GM21447 (cell line): ENCODE measurements at regions not wholly inside any gene's neighbourhood (a gene's known extent, or its start where the extent isn't known, plus 50 kb on each side); places are given as distances from the start of the nearest gene placed in this dataset.
"Not testable (repeated sequence)": the region's sequence is repeated elsewhere in the genome, so short reads cannot be mapped to it uniquely, and the experiment has no call there.

ENCODE experiments used
- ATAC-seq: cut with Tn5 transposase; IDR thresholded peaks from one replicate; pipeline ENCODE4 v1.9.1; 2021; ENCODE audit not compliant: unreplicated experiment

DNA sequence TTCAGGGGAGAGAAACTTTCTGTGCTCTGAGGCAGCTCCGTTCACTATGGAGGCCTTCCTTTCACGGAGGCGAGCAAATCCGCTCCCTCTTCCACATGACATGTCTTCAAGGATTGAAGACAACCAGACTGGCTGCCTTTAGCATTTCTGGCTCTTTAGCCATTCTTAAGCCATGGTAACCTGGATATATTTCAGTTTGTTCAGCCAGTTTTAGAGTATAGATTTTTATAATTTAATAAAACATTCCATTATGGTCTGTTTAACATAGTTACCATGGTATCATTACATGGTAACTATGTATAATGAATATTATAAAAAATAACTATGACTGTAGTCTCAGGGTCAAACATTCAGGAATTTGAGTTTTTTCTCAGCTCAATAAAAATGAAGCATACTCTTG, 54.2 kb upstream of the NFIA start:
- ATAC-seq: no peak

DNA sequence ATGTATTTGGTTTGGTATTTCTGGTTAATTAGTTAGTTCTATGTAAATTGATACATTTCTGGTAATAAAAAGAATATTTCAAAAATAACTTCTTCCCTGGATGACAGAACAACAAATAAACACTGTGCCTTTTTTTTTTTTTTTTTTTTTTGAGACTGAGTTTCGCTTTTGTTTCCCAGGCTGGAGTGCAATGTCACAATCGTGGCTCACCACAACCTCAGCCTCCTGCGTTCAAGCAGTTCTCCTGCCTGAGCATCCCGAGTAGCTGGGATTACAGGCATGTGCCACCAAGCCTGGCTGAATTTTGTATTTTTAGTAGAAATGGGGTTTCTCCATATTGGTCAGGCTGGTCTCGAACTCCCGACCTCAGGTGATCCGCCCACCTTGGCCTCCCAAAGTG, 64.3 kb upstream of the NFIA start:
- ATAC-seq: not testable (repeated sequence)

DNA sequence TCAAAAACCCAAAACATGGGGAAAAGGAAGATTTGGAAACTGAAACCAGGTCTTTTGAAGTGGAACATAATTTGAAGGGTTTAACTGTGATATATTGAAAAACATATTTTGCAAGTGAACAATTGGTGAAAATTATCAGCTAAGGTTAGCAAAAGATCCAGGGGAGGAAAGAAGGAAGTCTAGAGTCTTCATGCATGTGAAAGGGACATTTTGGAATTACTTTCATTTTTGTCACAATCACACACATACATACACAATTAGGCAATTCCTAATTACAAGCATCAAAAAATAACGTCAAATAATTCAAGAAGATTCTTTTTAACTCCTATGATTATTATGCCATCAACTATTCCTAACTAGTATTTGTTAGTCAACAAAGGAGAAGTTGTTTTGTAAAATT, 64.7 kb upstream of the NFIA start:
- ATAC-seq: no peak

DNA sequence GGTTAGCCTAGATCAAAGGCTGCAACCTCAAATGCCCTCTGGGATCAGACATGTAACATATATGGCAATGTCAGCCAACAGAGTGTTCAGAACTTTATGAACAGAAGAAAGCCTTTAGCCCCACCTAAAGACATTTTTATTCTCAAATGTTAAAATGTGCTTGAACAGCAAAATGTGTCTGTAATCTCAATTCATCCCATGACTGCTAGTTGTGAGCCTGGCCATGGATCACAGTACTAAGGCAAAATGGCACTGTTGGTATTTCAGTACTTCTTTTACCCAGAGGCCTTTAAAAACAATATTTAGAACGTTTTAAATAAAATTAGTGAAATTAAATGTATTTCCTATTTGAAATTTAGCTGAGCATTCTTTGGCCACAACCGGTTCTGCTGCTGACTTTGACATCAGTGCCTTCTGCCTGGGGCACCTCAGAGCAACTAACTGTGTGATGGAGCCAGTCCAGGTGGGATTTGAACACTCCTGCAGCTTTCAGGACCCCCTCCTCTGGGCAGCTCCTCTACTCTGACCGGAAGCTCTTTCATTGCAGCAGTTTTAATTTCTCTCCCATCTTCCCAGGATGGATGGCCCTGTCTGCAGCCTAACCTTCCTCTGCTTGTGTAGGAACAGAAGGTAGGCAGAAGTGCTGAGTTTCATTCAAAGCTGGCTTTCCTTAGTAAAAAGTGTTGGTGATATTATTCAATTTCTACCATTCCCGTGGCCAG, 68.3 kb upstream of the NFIA start:
- no peak for ATAC-seq

DNA sequence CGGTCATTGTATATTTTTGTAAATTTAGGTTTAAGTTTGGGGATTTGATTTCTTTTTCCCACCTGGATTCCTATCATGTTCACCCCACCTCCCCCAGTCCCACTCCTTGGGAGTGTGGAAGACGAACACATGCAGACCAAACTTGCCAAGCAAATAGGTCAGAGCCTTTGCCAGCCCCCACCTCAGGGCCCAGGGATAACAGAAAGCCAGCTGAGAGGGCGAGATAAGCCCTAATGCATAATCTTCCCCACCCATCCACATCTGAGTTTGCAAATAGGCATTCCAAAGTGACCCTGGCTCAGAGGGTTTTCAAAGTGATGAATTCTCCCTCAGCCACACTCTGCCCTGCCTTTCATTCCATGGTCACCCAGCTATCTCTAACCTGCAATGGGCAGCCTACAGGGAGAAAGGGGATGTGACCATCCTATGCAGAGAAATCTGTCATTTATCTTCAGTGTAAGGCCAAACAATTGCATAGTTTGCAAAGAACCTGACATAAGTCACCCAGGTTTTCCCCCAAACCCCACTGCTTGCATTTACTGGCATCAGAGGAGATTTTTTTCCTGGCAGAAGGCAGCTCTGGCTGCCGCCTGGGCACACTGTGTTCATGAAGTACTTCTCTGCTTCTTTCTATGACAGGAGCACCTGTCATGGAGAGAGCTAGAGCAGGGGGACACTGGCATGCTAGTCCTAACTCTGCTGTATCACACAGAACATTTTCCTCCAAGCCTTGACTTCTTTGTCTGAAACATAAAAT, 69.0 kb upstream of the NFIA start:
- no peak for ATAC-seq

DNA sequence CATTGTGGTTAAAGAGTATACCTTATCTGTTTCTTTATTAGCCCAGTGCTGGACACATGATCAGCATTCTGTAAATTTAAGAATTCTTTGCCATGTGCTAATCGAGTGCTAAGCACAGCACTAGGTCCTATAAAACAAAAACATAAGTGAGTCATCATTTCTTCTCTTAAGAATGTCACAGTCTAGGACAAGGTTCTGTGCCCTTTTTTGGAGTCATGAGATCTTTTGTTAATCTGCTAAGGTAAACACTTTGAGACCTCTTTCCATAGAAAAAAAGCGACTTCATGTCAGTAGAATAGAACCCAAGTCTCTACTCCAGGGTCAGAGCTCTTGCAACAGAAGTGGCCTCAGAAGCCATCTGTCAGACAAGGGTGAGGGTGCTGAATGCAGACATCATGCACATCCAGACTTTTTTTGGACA, 70.0 kb upstream of the NFIA start:
- ATAC-seq: no peak

DNA sequence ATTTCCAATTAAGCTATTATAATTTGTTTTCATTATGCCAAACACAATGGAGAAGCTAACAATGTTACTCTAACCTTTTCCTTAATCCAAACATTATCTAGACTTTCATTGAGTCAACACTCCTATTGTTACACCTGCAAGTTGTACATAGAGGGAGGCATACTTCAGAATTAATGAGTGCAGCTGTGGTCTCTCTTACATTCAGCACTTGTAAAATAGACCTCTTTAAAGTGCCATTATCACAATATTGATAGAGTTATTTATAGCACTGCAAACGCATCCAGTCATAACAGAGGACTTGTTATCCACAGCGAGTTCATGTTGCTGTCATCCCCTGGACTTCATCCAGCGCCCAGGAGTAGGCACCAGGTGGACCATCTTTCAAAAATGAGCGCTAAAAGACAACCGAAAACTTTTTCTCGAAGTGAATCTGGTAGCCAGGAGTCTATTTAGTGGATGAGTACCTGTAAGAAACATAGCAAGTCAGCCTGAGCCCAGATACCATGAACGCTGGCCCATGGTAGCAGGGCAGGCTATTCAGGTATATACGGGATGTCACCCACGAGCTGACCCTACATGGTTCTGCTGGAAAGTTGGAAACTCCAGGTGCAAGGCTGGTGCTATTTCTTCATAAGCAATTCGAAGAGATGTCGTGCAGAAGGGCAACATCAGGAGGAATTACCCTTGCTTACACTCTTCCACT, 70.6 kb upstream of the NFIA start:
- no peak for ATAC-seq

DNA sequence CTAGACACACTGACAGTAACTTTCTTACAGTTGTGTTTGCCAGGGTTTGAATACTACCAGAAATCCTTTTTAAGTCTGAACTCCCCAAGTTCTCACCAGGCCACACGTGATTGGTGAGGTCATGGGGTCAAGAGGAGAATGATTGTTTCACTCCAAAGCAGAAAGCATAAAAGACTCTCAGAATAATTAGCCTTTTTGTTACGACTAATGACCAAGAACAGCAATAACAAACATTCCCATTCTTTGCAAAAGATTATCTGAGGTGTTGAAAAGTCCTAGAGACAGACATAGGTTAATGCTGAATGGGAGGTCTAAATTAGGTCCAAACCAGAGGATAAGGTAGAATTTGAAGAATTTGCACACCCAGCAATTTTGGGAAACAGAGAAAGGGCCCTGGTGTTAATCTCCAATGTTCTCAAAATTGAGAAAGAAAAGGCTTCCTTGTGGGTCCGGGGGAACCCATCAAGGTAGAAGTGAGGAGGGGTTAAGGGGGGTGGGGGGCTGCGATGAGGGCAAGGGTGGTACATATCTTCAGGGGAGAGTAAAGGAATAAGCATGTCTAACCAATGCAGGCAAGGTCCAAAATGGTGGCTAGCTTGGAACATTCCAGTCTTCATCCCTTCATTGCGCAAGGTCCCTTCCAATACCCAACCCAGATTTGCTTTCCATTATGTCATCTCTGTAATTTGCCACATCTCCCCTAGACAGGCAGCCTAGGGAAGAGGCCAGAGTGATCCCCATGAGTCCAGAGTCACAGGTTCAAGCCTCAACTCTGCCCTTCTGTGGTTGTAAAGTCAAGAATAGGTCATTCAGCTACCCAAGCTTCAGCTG, 74.6 kb upstream of the NFIA start:
- ATAC-seq: no peak

DNA sequence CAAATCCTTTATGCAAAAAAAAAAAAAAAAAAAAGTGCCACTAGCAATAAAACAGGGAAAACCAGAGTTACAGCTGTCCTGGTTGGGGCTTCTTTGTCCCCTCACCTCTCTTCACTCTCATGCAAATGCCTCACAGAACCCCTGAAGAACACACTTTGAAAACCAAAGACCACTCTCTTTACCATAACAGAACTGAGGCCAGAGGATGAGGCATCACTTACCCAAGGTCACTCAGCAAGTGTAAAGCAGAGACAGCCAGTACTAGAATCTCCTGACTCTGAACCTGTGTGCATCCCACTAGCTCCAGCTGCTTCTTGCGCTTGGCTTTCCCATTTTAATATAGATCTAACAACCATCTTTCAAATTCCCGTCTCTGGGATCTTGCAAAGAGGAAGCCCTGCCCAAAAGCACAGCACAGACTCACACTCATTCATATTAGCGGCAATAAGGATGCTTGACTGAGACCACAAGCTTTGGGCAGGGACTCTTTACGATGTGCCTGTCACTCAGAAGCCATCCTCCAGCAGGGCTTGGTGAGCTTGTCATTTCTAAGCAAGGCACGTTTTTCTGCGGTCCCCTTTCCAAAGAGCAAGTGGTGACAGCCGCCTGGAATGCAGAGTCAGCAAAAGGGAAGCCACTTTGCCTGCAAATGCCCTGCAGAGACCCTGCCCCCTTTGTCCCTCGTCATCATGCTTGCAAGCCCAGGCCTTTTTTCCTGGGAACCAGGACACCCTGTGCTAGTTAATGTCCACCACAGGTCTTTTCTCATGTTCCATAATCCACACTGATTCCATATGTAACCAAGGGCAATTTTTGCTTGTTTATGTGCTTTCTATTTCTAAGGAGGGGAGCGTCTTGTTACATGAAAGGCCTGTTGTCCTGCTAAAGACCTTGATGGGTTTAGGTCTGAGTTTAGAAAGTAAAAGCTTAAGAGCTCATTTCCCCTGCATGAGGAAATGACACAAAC, 76.5 kb upstream of the NFIA start:
- no peak for ATAC-seq

DNA sequence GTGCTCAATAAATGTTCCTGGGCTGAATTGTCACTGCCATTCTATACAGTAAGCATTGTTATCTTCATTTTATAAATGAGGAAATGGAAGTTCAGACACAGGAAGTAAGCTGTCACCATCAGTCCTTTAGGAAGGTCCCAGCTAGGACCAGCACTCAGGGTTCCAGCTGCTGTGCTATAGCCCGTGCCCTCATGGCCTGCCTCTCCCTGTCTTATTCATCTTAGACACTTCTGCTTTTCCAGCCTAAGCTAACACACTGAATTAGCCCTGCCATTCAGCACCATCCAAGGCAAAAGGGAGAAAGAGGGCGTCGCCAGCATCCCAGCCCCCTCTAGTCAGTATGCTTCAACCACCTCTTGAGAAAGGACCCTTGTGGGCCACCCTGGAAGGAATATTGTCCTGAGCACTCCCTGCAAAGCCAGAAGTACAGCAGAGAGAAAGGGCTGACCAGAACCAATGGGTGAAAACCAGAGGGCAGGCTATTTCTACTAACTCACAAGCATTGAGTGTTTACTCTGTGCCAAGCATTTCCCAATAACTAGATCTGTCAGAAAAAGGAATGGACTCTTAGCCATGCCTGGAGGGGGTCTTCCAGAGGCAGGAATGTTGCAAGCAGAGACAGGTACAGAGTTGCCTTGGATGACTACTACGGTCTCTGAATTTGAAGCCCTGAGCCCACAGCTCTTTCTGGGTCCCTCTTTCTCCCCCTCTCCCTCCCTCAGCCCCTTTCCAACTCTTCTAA, 77.9 kb upstream of the NFIA start:
- ATAC-seq: no peak

DNA sequence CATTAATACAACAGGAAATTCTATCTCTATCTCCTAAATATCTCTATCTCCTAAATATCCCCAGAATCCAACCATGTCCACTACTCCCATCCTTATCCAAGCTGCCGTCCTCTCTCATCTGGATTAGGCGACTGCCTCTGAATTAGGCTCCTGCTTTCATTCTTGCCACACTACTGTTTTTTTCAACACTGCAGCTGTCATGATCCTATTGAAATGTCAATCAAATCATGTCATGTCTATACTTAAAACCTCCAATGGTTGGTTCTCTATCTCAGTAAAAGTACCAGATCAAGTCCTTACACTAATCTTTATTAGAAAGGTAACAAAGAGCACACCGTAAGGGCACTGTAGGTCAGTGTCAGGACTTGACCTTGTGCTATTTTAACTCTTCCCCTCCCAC, 82.0 kb upstream of the NFIA start:
- ATAC-seq: no peak

DNA sequence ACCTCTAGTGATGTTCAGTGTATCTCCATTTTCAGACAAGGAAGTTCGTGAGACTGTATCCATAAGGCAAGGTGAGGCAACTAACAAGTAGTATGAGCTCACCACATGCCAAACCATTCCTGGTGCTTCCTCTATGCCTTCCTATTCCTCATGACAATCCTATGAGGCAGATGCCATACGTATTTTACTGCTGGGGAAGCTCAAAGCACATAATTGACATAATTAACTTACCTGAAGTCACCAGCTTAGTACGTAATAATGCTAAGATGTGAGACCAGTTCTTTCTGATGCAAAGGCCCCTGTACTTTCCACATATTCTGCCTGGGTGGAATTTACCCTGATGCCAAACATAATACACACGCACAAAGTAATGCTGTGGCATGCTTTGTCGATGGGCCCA, 83.6 kb upstream of the NFIA start:
- ATAC-seq: no peak

DNA sequence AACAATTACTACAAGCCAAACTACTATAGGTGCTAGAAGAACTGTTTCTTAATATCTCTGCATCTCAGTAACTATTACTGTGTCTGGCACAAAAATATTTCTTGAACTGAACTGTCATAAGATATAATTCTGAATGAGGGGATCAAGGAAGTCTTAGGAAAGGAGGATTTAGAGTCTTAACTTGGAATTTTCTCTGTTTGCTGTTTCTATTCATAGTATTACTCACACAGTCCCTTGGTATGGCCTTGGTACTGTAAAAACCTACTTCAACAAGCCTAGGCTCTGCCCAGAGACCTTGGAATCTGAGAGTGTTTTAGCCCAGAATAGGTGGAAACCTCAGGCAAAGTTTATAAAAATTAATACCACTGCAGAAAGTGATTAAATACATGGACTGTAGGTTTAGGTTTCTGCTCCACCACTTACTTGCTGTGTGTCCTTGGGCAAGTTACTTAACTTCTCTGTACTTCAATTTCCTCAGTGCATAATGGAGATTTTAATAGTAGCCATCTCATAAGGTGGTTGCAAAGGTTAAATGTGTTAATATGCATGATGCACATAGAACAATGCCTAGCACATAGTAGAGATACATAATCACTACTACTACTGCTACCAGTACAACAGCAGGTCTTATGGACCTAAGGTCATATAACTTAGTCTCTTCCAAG, 87.4 kb upstream of the NFIA start:
- ATAC-seq: no peak

DNA sequence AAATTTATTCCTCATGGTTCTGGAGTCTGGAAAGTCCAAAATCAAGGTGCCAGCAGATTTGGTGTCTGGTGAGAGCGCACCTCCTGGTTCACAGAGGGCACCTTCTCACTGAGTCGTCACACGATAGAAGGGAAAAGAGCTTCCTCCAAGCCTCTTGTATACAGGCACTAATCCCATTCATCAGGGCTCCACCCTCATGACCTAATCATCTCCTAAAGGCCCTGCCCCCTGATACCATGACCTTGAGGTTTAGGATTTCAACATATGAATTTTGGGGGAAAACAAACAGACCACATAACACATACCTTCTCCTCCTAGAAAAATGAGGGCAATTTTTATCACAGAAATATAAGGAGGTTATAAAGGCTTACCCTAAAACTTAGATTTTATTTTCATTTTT, 88.0 kb upstream of the NFIA start:
- no peak for ATAC-seq

DNA sequence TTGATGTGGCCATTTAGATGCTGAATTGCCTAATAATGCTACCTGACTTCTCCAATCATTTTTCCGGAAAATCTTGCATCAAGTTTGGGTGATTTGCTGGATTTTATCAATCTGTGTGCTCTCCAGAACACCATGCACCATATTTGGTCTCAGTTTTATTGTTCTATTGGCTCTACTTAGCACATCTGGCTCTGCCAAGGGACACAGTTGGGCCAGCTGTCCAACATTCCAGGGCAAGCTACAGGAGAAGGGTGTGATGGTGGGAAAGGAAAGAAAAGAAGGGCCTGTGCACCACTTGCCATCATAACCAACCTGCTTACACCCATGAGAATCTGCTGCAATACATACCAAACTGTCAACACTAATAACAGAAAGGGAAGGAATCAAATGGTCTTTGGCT, 90.2 kb upstream of the NFIA start:
- no peak for ATAC-seq

DNA sequence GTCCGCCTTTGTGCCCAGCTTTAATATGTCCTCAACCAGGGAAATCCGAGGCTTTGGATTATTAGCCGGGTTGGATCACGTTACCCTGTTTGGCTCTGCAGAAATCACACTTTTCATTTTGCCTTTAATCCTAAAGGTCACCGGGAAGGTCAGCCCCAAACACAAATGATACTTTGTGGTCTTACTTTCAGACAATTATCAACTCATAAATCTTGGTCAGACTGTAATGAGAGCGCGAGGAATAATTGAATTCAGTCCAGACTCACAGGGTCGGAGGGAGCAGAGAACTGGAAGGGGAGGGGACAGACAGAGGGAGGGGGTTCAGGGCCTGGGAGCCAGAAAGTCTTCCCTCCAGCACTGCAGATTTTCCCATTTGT, 91.7 kb upstream of the NFIA start:
- no peak for ATAC-seq

DNA sequence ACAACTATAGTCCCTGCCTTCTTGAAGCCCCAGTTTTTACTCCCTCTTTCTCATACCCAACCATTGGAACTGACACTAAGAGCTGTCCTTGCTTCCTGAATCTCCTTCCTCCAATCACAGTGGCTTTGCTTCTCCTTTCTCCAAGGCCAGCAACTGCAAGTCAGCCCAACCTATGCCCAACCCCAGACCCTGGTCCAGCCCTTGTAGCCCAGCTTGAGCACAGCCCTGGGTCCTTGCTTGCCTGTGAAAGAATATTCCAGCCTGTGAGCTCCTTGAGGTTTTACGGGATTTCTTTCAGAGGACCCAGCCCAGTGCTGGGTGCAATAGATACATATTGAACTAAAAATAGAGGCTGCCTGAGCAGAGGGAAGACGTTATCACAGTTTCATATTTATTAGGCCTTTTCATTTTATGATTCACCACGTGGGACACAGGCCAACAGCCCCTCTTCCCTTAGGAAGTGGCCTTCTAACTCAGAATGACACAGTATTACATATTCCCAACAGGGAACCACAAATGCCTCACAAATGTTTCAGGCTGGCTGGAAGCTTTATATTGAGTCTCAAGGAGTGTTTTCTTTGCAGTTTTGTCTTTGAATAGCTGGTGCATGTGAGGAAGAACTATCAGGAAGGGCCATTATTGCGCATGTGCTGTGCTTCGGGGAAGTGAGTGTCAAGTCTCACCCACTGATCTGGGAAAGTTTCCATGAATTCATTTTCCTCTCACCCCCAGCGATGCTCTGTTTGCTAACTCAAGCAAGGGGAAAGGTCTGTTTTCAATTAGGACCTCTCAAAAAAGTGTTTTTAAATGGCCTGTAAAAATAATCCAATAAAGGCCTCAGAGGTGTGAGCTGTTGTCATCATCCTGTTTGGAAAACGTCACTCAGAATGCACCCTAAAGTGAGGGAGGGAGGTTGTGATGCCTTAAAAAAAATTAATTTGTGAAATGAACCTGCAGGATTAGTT, 92.3 kb upstream of the NFIA start:
- ATAC-seq: no peak

DNA sequence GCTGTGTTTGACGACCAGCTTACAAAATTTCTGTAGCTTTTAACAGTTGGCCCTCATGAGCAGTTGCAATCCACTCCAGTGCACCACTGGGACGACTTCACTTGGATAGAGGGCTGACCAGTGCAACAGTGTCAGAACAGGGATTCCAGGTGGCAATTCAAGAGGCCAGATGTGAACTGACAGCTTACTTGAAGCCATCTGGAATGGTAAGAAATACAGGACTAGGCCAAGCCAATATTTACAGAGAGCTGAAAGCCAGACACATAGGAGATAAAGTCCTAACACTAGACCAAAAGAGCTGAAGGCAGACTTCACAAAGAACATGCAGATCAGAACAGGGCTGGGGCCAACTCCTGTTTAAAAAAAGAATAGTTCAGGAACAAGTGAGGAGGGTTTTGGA, 93.5 kb upstream of the NFIA start:
- ATAC-seq: no peak
